Stimulated activated CD8-positive, alpha-beta memory T cell treated with anti-CD3 and anti-CD28 coated beads, Interleukin-7, amount 100 ng/mL, for 1 hour (primary cell): ENCODE measurements at regions not wholly inside any gene's neighbourhood (a gene's known extent, or its start where the extent isn't known, plus 50 kb on each side); places are given as distances from the start of the nearest gene placed in this dataset.

Experiments
- DNase-seq, 2 donors: peaks; one replicate each; pipeline ENCODE4 v3.0.0-alpha.2; 2020; ENCODE audit warnings: low read depth in 2 of 2

- DNase-seq = no peak
These were observed 139.7 kb downstream of the RRAGC start for GRCh38 chr1:38719880-38720279.

GRCh38 chr1:38718031-38718430, 141.5 kb downstream of the RRAGC start:
- no peak for DNase-seq

GRCh38 chr1:38716229-38716628, 143.3 kb downstream of the RRAGC start:
- no peak for DNase-seq

- no peak for DNase-seq
These were observed 144.2 kb downstream of the RRAGC start for GRCh38 chr1:38715415-38715814.

- DNase-seq = no peak
These were observed 147.5 kb downstream of the RRAGC start for GRCh38 chr1:38712046-38712445.

GRCh38 chr1:38708701-38709258, 150.8 kb downstream of the RRAGC start:
- no peak for DNase-seq

GRCh38 chr1:38701088-38701487, 158.5 kb downstream of the RRAGC start:
- no peak for DNase-seq

GRCh38 chr1:38700077-38700470, 159.5 kb downstream of the RRAGC start:
- DNase-seq = no peak

GRCh38 chr1:38699330-38700076, 160.1 kb downstream of the RRAGC start:
- DNase-seq = no peak

- DNase-seq = no peak
These were observed 162.2 kb downstream of the RRAGC start for GRCh38 chr1:38697387-38697786.

GRCh38 chr1:38696371-38696770, 163.2 kb downstream of the RRAGC start:
- no peak for DNase-seq

GRCh38 chr1:38693759-38694158, 165.8 kb downstream of the RRAGC start:
- no peak for DNase-seq

GRCh38 chr1:38693031-38693430, 166.5 kb downstream of the RRAGC start:
- no peak for DNase-seq

- DNase-seq = no peak
These were observed 168.7 kb downstream of the RRAGC start for GRCh38 chr1:38690790-38691449.

- DNase-seq = no peak
These were observed 172.7 kb downstream of the RRAGC start for GRCh38 chr1:38686927-38687255.

GRCh38 chr1:38686167-38686926, 173.2 kb downstream of the RRAGC start:
- DNase-seq = no peak

- DNase-seq = no peak
These were observed 174.2 kb downstream of the RRAGC start for GRCh38 chr1:38685388-38685787.

- DNase-seq = no peak
These were observed 178.6 kb downstream of the RRAGC start for GRCh38 chr1:38680801-38681510.

- no peak for DNase-seq
These were observed 181.8 kb downstream of the RRAGC start for GRCh38 chr1:38677756-38678155.

GRCh38 chr1:38677311-38677710, 182.3 kb downstream of the RRAGC start:
- no peak for DNase-seq

- no peak for DNase-seq
These were observed 186.9 kb downstream of the RRAGC start for GRCh38 chr1:38672692-38673091.

- no peak for DNase-seq
These were observed 188.4 kb downstream of the RRAGC start for GRCh38 chr1:38671221-38671620.
